ENCODE measurements at regions not wholly inside any gene's neighbourhood (a gene's known extent, or its start where the extent isn't known, plus 50 kb on each side); places are given as distances from the start of the nearest gene placed in this dataset.
"Not testable (repeated sequence)": the region's sequence is repeated elsewhere in the genome, so short reads cannot be mapped to it uniquely, and the experiment has no call there.

GRCh38 chr10:117457071-117457810 is 82.0 kb upstream of the PDZD8 start:
- no peak for DNase-seq

GRCh38 chr10:117455346-117455745 is 80.1 kb upstream of the PDZD8 start:
- DNase-seq: no peak

GRCh38 chr10:117454502-117454901 is 79.3 kb upstream of the PDZD8 start:
- DNase-seq: no peak

- not testable (repeated sequence) for DNase-seq
These were observed 78.2 kb upstream of the PDZD8 start for GRCh38 chr10:117453484-117453883.

- DNase-seq: no peak
These were observed 75.7 kb upstream of the PDZD8 start for GRCh38 chr10:117450940-117451339.

GRCh38 chr10:117449636-117450035 is 74.4 kb upstream of the PDZD8 start:
- DNase-seq: no peak

GRCh38 chr10:117448802-117449201 is 73.6 kb upstream of the PDZD8 start:
- DNase-seq: no peak

- DNase-seq: no peak
These were observed 70.8 kb upstream of the PDZD8 start for GRCh38 chr10:117445992-117446391.

- no peak for DNase-seq
These were observed 69.3 kb upstream of the PDZD8 start for GRCh38 chr10:117444497-117445040.

- no peak for DNase-seq
These were observed 68.4 kb upstream of the PDZD8 start for GRCh38 chr10:117443686-117444041.

GRCh38 chr10:117442944-117443685 is 67.9 kb upstream of the PDZD8 start:
- DNase-seq: peak; percentile 78

- no peak for DNase-seq
These were observed 67.3 kb upstream of the PDZD8 start for GRCh38 chr10:117442521-117442920.

- DNase-seq: no peak
These were observed 66.7 kb upstream of the PDZD8 start for GRCh38 chr10:117441812-117442443.

GRCh38 chr10:117441361-117441760 is 66.1 kb upstream of the PDZD8 start:
- no peak for DNase-seq

- DNase-seq: no peak
These were observed 64.1 kb upstream of the PDZD8 start for GRCh38 chr10:117439243-117439912.

- no peak for DNase-seq
These were observed 57.6 kb upstream of the PDZD8 start for GRCh38 chr10:117432866-117433265.

- no peak for DNase-seq
These were observed 55.9 kb upstream of the PDZD8 start for GRCh38 chr10:117431160-117431559.

GRCh38 chr10:117430535-117430934 is 55.3 kb upstream of the PDZD8 start:
- DNase-seq: not testable (repeated sequence)

- no peak for DNase-seq
These were observed 54.5 kb upstream of the PDZD8 start for GRCh38 chr10:117429643-117430265.

- DNase-seq: no peak
These were observed 52.1 kb upstream of the PDZD8 start for GRCh38 chr10:117427356-117427755.

- no peak for DNase-seq
These were observed 50.8 kb upstream of the PDZD8 start for GRCh38 chr10:117425974-117426566.
